Left lung (tissue), 4 donors: ENCODE measurements at regions not wholly inside any gene's neighbourhood (a gene's known extent, or its start where the extent isn't known, plus 50 kb on each side); places are given as distances from the start of the nearest gene placed in this dataset.

Source experiments
- ATAC-seq: fragments of 200-7000 bp; cut with Tn5 transposase; one replicate; pipeline ENCODE4 v1.9.1; 2020; ENCODE audit warnings: moderate library complexity
- DNase-seq, 4 donors: peaks; one replicate each; pipeline ENCODE4 v3.0.0-alpha.2; 2013 to 2020
- H3K27ac ChIP-seq, 2 donors: fragments of 200-600 bp; sonication (generic) in 1 of 2; one replicate each; pipeline versions ENCODE4 v1.5.0 to v1.8.0; 2020 to 2021
- H3K27me3 ChIP-seq, 2 donors: fragments of 200-600 bp; sonication (generic) in 1 of 2; one replicate each; pipeline versions ENCODE4 v1.5.0 to v1.8.0; 2020 to 2021
- H3K36me3 ChIP-seq, 2 donors: fragments of 200-600 bp; sonication (generic) in 1 of 2; one replicate each; pipeline versions ENCODE4 v1.5.0 to v1.8.0; 2020 to 2021
- H3K4me1 ChIP-seq, 2 donors: fragments of 200-600 bp; one replicate each; pipeline ENCODE4 v1.8.0; 2021
- H3K4me3 ChIP-seq, 2 donors: fragments of 200-600 bp; sonication (generic) in 1 of 2; one replicate each; pipeline versions ENCODE4 v1.5.0 to v1.8.0; 2020 to 2021; ENCODE audit warnings: mild to moderate bottlenecking in 1 of 2
- H3K9me3 ChIP-seq, 2 donors: fragments of 200-600 bp; sonication (generic) in 1 of 2; one replicate each; pipeline versions ENCODE4 v1.5.0 to v1.8.0; 2020 to 2021
- CTCF ChIP-seq, 2 donors: fragments of 200-600 bp; sonication (generic) in 1 of 2; IDR thresholded peaks; one replicate each; pipeline versions ENCODE4 v1.5.0 to v1.8.0; 2021; ENCODE audit warnings: antibody characterized with exemption in 2 of 2
- intact Hi-C, 2 donors: fragments of 100-400 bp; cut with DNase I; formaldehyde crosslinking; loops; one replicate each; pipeline versions ENCODE4 v1.11.2 to v1.14.2; 2022
- donor health status: DM: no; HTN: yes; CAD: no.
- donor health status: DM: no; HTN: no; CAD: no.

- Histone ChIP-seq H3K9me3 (no peaks in the 10 kb centered on the region), H3K36me3 (no peaks in the 10 kb centered on the region), H3K27me3 (no peaks in the 10 kb centered on the region), H3K27ac (no peak overlapping the region), H3K4me3 (no peak overlapping the region), H3K4me1 (peaks cover 0 to 11% of the 10 kb centered on the region in 2 donors)
- intact Hi-C loops: no loop called here
- no peak for ATAC-seq
- peak in 1 of 4 donors; percentile 10 for DNase-seq
- TF ChIP-seq CTCF (IDR thresholded peaks at IDR 0.05): no peak
These were observed 377.6 kb downstream of the IRS2 start for GRCh38 chr13:109408591-109409382.

- DNase-seq (no peak), ATAC-seq (no peak)
- Histone ChIP-seq H3K27ac (no peak overlapping the region), H3K9me3 (no peaks in the 10 kb centered on the region), H3K4me1 (peaks cover 0 to 2% of the 10 kb centered on the region in 2 donors), H3K36me3 (no peaks in the 10 kb centered on the region), H3K4me3 (no peak overlapping the region), H3K27me3 (no peaks in the 10 kb centered on the region)
- intact Hi-C loops: no loop called here
- TF ChIP-seq CTCF (IDR thresholded peaks at IDR 0.05): no peak
These were observed 379.9 kb downstream of the IRS2 start for GRCh38 chr13:109406376-109406992.

GRCh38 chr13:109403012-109403421 lies 383.4 kb downstream of the IRS2 start:
- no peak for TF ChIP-seq CTCF (IDR thresholded peaks at IDR 0.05)
- no peak overlapping the region for H3K4me3 ChIP-seq
- DNase-seq (no peak), ATAC-seq (no peak)
- peaks cover 0 to 9% of the 10 kb centered on the region in 2 donors for H3K4me1 ChIP-seq
- no peaks in the 10 kb centered on the region for H3K27me3 ChIP-seq
- no peaks in the 10 kb centered on the region for H3K36me3 ChIP-seq
- no peaks in the 10 kb centered on the region for H3K9me3 ChIP-seq
- H3K27ac ChIP-seq: peak overlapping the region in 1 of 2 donors; percentile 69
- intact Hi-C loops: no loop called here

- ATAC-seq (no peak), DNase-seq (no peak)
- no peaks in the 10 kb centered on the region for H3K27me3 ChIP-seq
- peaks cover 0 to 9% of the 10 kb centered on the region in 2 donors for H3K4me1 ChIP-seq
- no peaks in the 10 kb centered on the region for H3K9me3 ChIP-seq
- H3K4me3 ChIP-seq: no peak overlapping the region
- TF ChIP-seq CTCF (IDR thresholded peaks at IDR 0.05): no peak
- no peaks in the 10 kb centered on the region for H3K36me3 ChIP-seq
- intact Hi-C loops: no loop called here
- H3K27ac ChIP-seq: no peak overlapping the region
These were observed 384.5 kb downstream of the IRS2 start for GRCh38 chr13:109401891-109402290.

GRCh38 chr13:109401307-109401706 lies 385.1 kb downstream of the IRS2 start:
- no peaks in the 10 kb centered on the region for H3K27me3 ChIP-seq

More at GRCh38 chr13:109401307-109401706, 385.1 kb downstream of the IRS2 start:
- no peak for ATAC-seq
- intact Hi-C loops: no loop called here
- TF ChIP-seq CTCF (IDR thresholded peaks at IDR 0.05): no peak
- no peak overlapping the region for H3K4me3 ChIP-seq
- H3K36me3 ChIP-seq: no peaks in the 10 kb centered on the region
- H3K9me3 ChIP-seq: no peaks in the 10 kb centered on the region
- no peak overlapping the region for H3K27ac ChIP-seq
- DNase-seq: no peak
- H3K4me1 ChIP-seq: peaks cover 0 to 9% of the 10 kb centered on the region in 2 donors
